Suprapubic skin (tissue), 4 donors: ENCODE measurements at regions not wholly inside any gene's neighbourhood (a gene's known extent, or its start where the extent isn't known, plus 50 kb on each side); places are given as distances from the start of the nearest gene placed in this dataset.

Experiments
- CTCF ChIP-seq, 2 donors: fragments of 200-600 bp in 1 of 2; fragments of 450-650 bp in 1 of 2; sonication (generic) in 1 of 2; IDR thresholded peaks; one replicate each; pipeline ENCODE4 v1.5.1; 2016 to 2019; ENCODE audit warnings: antibody characterized with exemption in 2 of 2, mild to moderate bottlenecking in 1 of 2, moderate library complexity in 1 of 2
- EP300 ChIP-seq: sonication (generic); formaldehyde crosslinking; IDR thresholded peaks from one replicate; pipeline ENCODE4 v1.6.1; 2017; ENCODE audit warnings: antibody characterized with exemption
- POLR2A ChIP-seq, 2 donors: fragments of 450-650 bp; IDR thresholded peaks; one replicate each; pipeline ENCODE4 v1.6.1; 2017; ENCODE audit warnings: antibody characterized with exemption in 2 of 2, mild to moderate bottlenecking in 2 of 2, moderate library complexity in 2 of 2
- POLR2AphosphoS5 ChIP-seq, 3 donors: sonication (generic); formaldehyde crosslinking; IDR thresholded peaks; one replicate each; pipeline ENCODE4 v1.6.1; 2017; ENCODE audit warnings: antibody characterized with exemption in 3 of 3

- TF ChIP-seq CTCF (IDR thresholded peaks at IDR 0.05) (no peak), EP300 (no peak), POLR2AphosphoS5 (IDR thresholded peaks at IDR 0.05) (no peak), POLR2A (IDR thresholded peaks at IDR 0.05) (no peak)
These were observed 248.4 kb downstream of the PRELID2 start for GRCh38 chr5:145586661-145587307.
